NOMO-1 (cell line): ENCODE measurements at regions not wholly inside any gene's neighbourhood (a gene's known extent, or its start where the extent isn't known, plus 50 kb on each side); places are given as distances from the start of the nearest gene placed in this dataset.
"Not testable (repeated sequence)": the region's sequence is repeated elsewhere in the genome, so short reads cannot be mapped to it uniquely, and the experiment has no call there.

Experiments used
- DNase-seq, 2 experiments: peaks; one replicate each; lab custom pipeline; 2025; ENCODE audit not compliant: unreplicated experiment in 2 of 2; lab: John Stamatoyannopoulos, UW

GRCh38 chr18:55999641-56000040 lies 411.6 kb upstream of the TCF4 start:
- DNase-seq = no peak

DNA sequence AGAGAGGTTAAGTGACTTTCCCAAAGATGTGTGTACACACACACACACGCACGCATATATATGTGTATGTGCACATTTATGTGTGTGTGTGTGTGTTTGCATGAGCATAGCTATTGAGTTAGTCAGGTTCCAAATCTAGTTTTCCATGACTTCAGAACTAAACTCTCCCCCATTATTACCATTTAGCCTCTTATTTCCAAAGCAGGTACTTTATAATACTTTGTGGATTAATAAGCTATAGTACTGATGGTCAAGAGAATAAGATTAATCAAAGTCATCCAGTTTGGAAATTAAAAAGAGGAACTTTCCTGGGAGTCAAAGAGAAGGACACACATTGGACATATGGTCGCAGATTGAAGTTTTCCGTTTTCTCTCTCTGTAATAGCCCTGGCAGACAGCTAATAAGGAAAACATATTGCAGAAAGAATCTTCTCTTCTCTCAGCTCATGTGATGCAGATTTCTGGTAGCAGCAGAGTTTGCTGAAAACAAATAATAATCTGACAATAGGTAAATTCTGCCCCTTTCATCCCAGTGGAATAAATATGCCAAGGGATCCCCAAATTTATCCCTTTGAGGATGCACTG lies 410.9 kb upstream of the TCF4 start:
- DNase-seq = no peak

- no peak for DNase-seq
Observed at GRCh38 chr18:55998071-55998522, 410.1 kb upstream of the TCF4 start.

DNA sequence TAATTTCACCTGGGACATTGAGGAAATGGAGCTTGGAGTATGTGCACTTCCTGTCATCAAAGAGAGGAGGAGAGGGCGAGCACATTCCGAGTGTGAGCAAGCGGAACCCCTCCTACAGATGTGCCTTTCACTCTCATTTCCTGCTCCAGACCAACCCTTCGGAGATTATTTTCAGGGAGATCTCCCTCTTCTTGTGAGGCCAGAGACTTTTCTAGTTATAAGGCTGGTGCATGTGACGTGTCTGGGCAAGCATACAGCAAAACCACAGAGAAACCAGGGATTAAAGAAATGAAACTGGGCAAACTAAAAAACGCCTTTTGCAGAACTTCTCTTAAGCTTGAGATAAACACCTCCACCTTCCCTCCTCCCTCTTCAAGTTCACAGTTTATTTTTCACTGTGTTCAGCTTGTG lies 409.2 kb upstream of the TCF4 start:
- peak; percentile 66 to 68 for DNase-seq

- DNase-seq = no peak
Observed at GRCh38 chr18:55996717-55997116, 408.7 kb upstream of the TCF4 start.

GRCh38 chr18:55990186-55990585 lies 402.2 kb upstream of the TCF4 start:
- DNase-seq = no peak

- peak; percentile 19 to 69 for DNase-seq
Observed at GRCh38 chr18:55988537-55988936, 400.5 kb upstream of the TCF4 start.

DNA sequence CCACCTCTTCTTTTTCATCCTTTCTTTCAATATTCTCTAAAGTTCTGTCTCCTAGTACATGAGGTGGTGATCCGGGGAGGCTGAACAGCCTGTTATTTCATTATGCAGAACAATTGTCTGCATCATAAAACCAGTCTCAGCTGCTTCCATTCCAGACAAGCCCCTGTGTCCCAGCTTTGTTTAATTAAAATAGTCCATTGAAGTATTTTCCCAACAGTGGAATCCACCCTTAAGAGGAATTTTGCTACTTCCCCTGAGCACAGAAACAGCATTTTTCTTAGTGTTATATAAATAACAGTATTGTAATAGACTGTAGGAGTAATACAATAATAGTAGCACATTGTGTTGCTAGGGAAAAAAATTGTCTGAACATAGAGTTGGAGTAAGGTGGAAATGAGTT lies 395.4 kb upstream of the TCF4 start:
- no peak for DNase-seq

- DNase-seq = no peak
Observed at GRCh38 chr18:55982992-55983391, 395.0 kb upstream of the TCF4 start.

GRCh38 chr18:55981712-55982475 lies 393.9 kb upstream of the TCF4 start:
- no peak for DNase-seq

GRCh38 chr18:55974521-55974920 lies 386.5 kb upstream of the TCF4 start:
- DNase-seq = no peak

GRCh38 chr18:55968550-55968949 lies 380.6 kb upstream of the TCF4 start:
- no peak for DNase-seq

DNA sequence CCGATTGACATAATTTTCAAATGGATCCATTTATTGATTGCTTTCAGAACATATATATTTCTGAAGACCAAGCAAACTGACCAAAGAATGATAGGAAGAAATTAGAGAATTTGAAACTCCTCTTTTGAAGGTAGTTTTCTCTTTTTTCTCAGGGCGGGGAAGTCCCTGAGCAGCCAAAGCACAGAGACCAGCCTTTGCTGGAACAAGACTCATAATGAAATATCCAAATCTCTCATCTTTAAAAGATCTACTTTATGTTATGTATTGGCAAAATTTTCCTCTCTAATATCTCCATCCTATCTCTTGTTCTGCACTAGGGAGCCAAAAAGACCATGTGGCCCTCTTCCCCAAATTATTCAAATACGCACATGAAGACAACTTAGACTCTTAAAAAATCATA lies 379.0 kb upstream of the TCF4 start:
- DNase-seq = no peak

- no peak for DNase-seq
Observed at GRCh38 chr18:55964171-55964570, 376.2 kb upstream of the TCF4 start.

- no peak for DNase-seq
Observed at GRCh38 chr18:55953326-55953725, 365.3 kb upstream of the TCF4 start.

DNA sequence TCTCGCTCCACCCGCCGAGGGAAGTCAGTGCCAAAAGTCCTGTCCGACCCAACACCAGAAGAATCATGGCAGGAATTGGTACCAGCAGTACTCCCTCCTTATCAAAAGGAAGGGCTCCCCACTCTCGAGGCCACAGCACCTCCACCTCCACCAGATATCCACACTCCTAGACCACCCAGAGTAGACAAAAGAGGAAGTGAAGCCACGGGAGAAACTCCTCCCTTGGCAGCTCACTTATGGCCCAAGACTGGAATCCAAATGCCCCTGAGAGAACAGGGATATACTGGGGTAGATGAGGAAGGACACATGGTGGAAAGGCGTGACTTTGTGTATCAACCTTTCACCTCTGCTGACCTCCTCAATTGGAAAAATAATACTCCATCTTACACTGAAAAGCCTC lies 363.7 kb upstream of the TCF4 start:
- not testable (repeated sequence) for DNase-seq

- DNase-seq = no peak
Observed at GRCh38 chr18:55950379-55951166, 362.6 kb upstream of the TCF4 start.

DNA sequence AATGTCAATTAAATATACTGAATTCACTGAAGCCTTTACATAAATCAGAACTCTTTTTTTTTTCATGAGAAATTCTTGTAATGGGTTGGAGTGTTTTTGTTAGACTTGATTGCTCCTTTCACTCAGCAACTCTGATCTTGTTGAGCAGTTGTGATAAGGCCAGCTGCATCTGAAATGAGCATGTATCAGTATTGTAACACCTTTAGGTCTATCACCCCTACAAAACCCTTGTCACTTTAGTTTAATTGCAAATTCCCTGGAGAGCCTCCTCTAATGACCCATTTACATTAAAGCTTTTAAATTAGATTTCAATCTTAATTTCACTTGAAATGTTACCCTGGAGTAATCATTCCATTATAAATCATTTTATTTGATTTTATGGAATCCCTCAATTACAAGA lies 346.8 kb upstream of the TCF4 start:
- DNase-seq = no peak

- DNase-seq = no peak
Observed at GRCh38 chr18:55932675-55933074, 344.7 kb upstream of the TCF4 start.

DNA sequence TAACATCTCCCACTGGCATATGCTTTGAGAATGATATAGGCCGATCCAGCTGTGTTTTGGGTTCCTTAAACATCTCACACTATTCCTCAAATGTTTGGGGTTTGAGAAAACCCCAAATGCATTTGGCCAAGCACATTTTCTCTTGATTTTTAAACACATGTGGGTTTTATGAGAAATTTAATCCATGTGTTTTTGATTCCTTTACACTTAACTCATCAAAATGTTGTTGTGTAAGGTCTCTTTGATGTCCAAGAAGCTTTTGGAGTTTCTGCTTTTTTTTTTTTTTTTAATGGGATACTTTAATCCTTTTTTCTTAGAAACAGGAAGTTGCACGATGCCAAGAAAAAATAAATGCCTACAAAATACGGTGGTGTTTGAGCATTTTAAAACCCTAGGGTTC lies 339.8 kb upstream of the TCF4 start:
- no peak for DNase-seq

DNA sequence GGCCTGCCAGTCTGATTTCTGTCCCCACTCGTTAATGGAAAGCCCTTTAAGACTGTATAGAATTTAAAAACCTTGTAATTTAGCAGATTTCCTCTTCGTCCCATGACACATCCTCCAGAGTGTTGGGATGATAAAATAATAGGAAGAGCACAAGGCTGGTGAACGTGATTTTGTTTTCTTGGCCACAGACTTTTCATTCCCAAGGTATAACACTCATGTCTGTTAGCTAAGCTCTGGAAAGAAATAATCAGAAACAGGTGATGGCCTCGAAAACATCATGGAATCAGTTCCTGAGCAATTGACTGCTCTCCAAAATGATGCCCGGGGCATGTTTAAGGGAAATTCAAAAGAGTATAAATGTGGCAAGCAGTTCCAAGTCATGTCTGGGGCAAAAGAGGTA lies 337.8 kb upstream of the TCF4 start:
- no peak for DNase-seq

GRCh38 chr18:55920063-55920462 lies 332.1 kb upstream of the TCF4 start:
- DNase-seq = no peak
